ENCODE measurements at regions not wholly inside any gene's neighbourhood (a gene's known extent, or its start where the extent isn't known, plus 50 kb on each side); places are given as distances from the start of the nearest gene placed in this dataset.

DNA sequence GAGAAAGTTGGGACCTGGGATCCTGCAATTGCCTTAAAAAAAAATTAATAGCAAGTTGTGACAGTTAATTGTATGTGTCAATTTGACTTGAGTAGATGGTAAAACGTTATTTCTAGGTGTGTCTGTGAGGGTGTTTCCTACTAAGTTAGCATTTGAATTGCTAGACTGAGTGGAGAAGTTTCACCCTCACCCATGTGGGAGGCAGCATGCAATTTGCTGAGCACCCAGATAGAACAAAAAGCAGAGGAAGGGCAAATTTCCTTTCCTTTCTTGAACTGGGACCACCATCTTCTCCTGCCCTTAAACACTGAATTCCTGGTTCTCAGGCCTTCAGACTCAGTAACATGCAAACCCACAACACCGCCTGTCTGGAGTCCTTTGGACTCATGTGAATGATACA, 455.7 kb downstream of the GALR1 start:
- TF ChIP-seq POLR2A (IDR thresholded peaks at IDR 0.05) (no peak), CTCF (IDR thresholded peaks at IDR 0.05) (no peak)

Measured in heart left ventricle (tissue), 13 donors.